NCI-H1092 (cell line): ENCODE measurements at regions not wholly inside any gene's neighbourhood (a gene's known extent, or its start where the extent isn't known, plus 50 kb on each side); places are given as distances from the start of the nearest gene placed in this dataset.
A peak's percentile ranks its signal among the peaks of the same experiment; 100 is the strongest.

Experiments
- DNase-seq: peaks from one replicate; lab custom pipeline; 2025; lab: John Stamatoyannopoulos, UW

DNA sequence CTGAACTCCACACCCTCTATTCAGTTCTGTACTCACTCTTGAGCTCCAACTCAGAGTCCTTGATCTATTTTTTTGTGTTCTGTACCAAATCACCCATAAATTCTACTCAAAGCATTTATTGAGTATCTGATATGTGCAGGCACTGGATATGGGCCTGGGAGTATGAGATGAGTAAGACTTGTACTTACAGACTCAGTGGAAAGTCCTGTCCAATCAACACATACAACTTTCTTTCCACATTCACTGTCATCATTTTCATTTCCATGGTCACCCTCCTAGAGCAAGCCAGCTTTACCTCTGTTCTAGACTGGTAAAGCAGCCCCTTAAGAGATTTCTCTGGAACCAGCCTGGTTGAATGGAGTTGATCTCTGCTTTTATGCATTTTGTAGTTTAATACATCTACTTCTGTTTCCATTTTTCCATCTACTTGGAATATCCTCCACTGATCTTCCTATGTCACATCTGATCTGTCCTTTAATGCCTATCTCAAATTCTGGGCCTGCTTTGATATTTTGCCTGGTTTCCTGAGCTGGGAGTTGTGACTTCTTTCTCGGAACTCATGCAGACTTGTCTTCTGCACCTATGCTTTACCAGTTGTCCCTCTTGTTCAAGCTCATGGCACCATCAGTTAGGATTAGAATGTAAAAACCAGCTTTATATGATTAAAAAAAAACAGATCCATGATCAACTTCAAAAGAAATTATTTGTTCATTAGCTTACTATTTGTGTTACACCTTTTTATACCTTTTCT, 96.9 kb upstream of the GLS start:
- DNase-seq, result no peak

GRCh38 chr2:190785334-190785733, 95.3 kb upstream of the GLS start:
- DNase-seq, result no peak

DNA sequence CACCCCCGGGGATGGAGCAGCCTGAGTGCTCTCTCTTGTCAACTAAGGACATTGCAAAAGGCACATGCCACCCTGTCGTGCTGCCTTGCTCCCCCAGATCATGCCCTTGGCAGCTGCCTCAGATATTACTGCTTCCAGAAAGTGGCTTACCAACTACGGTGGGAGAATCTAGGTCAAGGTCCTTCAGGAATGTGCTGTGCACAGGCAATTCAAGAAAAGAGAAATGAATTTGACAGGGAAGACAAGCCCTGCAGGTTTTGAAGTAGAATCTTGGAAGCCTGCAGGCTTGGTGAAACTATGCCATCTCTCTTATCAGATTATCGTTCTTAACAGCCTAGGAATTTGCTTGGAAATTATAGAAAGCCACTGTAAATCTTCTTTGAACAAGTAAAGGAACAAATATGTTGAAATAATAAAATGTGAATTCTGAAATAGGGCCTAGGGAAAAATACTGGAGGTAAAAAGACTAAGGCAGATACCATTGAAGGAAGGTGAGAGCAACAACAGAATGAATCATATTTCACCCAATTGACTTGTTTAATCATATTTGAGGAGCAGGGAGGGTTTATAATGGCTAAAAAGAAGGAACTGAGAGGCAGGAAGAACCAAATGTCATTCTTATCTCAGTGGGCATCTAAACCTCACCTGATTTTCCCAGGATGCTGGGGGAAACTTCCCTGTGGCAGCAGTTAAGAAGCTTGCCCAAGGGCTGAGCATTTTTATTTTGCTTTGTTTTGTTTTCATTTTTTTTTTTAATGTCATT, 94.0 kb upstream of the GLS start:
- DNase-seq, result no peak

DNA sequence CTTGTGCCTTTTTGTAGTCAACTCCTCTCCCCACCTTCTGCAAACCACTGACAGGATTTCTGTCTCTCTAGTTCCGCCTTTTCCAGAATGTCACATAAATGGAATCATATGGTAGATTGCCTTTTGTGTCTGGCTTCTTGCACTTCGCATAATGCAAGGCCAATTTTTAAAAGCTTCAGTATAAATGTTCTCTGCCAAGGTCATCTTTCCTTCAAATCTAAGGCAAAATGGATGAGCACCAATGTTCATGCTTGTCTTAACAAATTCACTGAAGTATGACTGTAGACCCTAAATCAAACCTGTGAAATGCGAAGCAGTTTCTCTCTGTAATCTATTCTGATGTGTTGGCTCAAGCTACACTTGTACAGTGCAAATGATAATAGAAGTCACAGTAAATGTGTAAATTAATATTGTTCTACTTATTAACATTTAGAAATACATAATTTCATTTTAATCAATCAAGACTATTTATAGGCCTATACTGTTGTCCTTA, 92.8 kb upstream of the GLS start:
- no peak for DNase-seq

- DNase-seq, result no peak
Observed at GRCh38 chr2:190789074-190790004, 91.3 kb upstream of the GLS start.

GRCh38 chr2:190791347-190791975, 89.2 kb upstream of the GLS start:
- DNase-seq, result no peak

DNA sequence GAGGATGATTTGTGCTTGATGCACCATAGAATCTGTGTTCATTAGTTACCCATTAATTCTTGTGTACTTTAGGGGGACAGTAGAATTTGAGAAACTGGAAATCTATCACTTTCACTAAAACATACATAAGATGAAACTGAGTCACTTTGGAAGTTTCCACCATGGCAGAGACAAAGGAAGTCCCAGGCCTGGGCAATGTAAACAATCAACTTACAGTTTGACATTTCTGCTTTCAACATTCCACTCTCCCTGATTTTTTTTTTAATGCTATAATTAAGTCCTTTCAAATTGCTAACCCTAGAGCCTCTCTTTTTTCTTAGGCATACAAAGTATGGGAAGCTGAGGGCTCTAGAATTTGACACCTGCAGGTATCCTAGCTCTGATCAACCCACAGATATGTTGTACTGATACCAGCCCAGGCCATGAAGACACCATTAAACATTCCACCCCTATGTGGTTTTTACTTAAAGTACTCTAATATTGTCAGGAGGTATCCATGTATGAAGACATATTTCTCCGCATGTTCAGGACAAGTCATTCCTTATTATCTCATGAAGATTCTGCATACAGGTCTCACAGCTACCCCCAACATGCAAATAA, 88.5 kb upstream of the GLS start:
- DNase-seq, result no peak

GRCh38 chr2:190792956-190793888, 87.4 kb upstream of the GLS start:
- no peak for DNase-seq

GRCh38 chr2:190794377-190794776, 86.2 kb upstream of the GLS start:
- DNase-seq, result no peak

DNA sequence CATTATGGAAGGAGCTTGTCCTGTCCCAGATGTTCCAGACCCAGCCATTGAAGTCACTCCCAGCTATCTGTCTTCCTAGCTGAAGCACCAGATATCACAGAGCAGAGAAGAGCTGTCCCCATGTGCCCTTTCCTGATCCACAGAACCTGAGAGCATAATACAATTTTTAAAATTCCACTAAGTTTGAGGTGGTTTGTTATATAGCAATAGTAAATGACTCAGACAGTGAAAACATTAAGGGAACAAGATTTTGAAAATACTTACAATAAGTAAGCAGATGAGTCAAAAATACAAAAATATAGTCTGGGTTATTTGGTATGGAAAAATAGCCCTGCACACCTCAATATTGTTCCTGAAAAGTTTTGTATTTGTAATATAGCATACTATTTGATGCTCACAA, 85.8 kb upstream of the GLS start:
- DNase-seq, result no peak

GRCh38 chr2:190795686-190796085, 84.9 kb upstream of the GLS start:
- no peak for DNase-seq

DNA sequence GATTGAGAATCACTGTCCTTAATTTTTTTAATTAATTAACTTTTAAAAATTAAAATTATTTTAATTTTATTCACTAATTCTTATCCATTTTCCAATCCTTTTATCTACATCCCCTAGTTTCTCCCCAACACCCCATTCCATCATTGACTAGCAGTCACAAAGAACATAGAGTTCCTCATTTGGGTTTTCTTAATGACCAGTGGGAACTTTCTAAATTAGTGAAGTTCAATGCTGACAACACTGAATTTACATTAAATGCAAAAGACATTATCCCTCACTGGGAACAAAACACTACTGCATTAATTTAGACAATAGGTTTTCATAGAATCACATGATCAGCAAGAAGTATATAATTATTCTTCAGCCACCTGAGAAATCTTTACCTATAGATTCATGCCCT, 80.6 kb upstream of the GLS start:
- DNase-seq, result no peak

DNA sequence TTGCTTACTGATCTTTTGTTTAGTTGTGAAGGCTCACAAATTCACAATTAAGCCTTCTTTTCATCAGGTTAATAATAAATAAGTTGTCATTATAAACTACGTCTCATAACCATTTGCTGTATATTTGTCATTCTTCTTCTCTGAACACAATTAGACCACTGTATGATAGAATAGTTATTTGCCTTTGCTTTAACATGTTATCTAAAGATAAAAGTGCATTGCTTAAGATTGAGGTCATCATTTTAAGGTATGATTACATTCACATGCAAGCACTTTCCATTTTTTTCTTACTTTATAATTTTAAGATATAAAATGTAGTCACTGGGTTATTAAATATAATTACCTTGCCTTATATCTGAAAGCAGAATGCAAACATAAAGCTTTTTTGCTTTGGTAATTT, 80.1 kb upstream of the GLS start:
- DNase-seq, result no peak

GRCh38 chr2:190802129-190802528, 78.5 kb upstream of the GLS start:
- no peak for DNase-seq

- no peak for DNase-seq
Observed at GRCh38 chr2:190802626-190803209, 77.9 kb upstream of the GLS start.

- peak; percentile 1 for DNase-seq
Observed at GRCh38 chr2:190804182-190804795, 76.3 kb upstream of the GLS start.

GRCh38 chr2:190805126-190805525, 75.5 kb upstream of the GLS start:
- DNase-seq, result no peak

DNA sequence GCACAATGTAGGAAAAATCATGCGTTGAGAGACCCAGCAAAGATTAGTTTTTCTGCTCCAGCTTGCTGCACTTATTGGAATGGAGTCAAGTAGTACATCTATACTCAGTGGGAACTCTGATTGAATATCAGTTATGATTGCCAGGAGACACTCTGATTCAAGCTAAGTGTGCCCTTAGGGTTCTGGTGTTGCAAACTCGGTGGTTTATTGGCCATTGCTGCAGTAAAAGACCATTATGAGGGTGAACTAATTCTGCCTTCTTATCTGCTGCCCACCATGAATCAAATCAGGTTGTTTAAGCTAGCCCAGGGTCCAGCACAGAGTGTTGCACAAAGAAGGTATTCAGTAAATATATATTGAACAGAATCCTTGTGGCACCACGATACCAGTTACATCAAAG, 74.8 kb upstream of the GLS start:
- DNase-seq, result no peak

- DNase-seq, result no peak
Observed at GRCh38 chr2:190807886-190808285, 72.7 kb upstream of the GLS start.
